GM21529 (cell line): ENCODE measurements at regions not wholly inside any gene's neighbourhood (a gene's known extent, or its start where the extent isn't known, plus 50 kb on each side); places are given as distances from the start of the nearest gene placed in this dataset.

Experiments
- ATAC-seq: cut with Tn5 transposase; IDR thresholded peaks from one replicate; pipeline ENCODE4 v1.9.1; 2021; ENCODE audit not compliant: unreplicated experiment

- no peak for ATAC-seq
Measured at GRCh38 chr11:8823174-8823742, 87.7 kb upstream of the AKIP1 start.

GRCh38 chr11:8826139-8826786 lies 84.7 kb upstream of the AKIP1 start:
- ATAC-seq = no peak

- no peak for ATAC-seq
Measured at GRCh38 chr11:8826901-8827560, 84.0 kb upstream of the AKIP1 start.

- no peak for ATAC-seq
Measured at GRCh38 chr11:8828046-8828445, 82.9 kb upstream of the AKIP1 start.

GRCh38 chr11:8828580-8829361 lies 82.2 kb upstream of the AKIP1 start:
- ATAC-seq = no peak

- no peak for ATAC-seq
Measured at GRCh38 chr11:8829556-8829955, 81.4 kb upstream of the AKIP1 start.

GRCh38 chr11:8830641-8831040 lies 80.3 kb upstream of the AKIP1 start:
- no peak for ATAC-seq

- ATAC-seq = no peak
Measured at GRCh38 chr11:8831861-8832260, 79.1 kb upstream of the AKIP1 start.

- peak; percentile 87 for ATAC-seq
Measured at GRCh38 chr11:8832571-8833260, 78.3 kb upstream of the AKIP1 start.

GRCh38 chr11:8833568-8834315 lies 77.2 kb upstream of the AKIP1 start:
- ATAC-seq = no peak

- ATAC-seq = no peak
Measured at GRCh38 chr11:8834379-8834778, 76.6 kb upstream of the AKIP1 start.

GRCh38 chr11:8838248-8838647 lies 72.7 kb upstream of the AKIP1 start:
- ATAC-seq = no peak

GRCh38 chr11:8839306-8839956 lies 71.6 kb upstream of the AKIP1 start:
- ATAC-seq = no peak

- no peak for ATAC-seq
Measured at GRCh38 chr11:8839957-8840945, 70.7 kb upstream of the AKIP1 start.

GRCh38 chr11:8841899-8842298 lies 69.1 kb upstream of the AKIP1 start:
- ATAC-seq = no peak

- no peak for ATAC-seq
Measured at GRCh38 chr11:8858808-8859207, 52.2 kb upstream of the AKIP1 start.
